ENCODE measurements at regions not wholly inside any gene's neighbourhood (a gene's known extent, or its start where the extent isn't known, plus 50 kb on each side); places are given as distances from the start of the nearest gene placed in this dataset.

GRCh38 chr10:84012431-84012830 lies 126.9 kb upstream of the GHITM start:
- Histone ChIP-seq H3K4me2 (ENCODE audit: low read length) (no peak overlapping the region), H3K36me3 (ENCODE audit: insufficient read depth, low read length) (no peaks in the 10 kb centered on the region), H3K27me3 (ENCODE audit: insufficient read depth, low read length) (no peaks in the 10 kb centered on the region), H3F3A (ENCODE audit: insufficient read depth, low read length) (no peaks in the 10 kb centered on the region), H2AFZ (ENCODE audit: low read length) (no peak overlapping the region), H4K20me1 (ENCODE audit: insufficient read depth, low read length) (no peaks in the 10 kb centered on the region), H3K9me2 (ENCODE audit: low read depth, low read length) (no peaks in the 10 kb centered on the region), H3K27ac (ENCODE audit: low read depth, low read length, poor library complexity, severe bottlenecking) (no peak overlapping the region), H3K9ac (ENCODE audit: low read length) (no peak overlapping the region), H3K9me3 (ENCODE audit: low read length) (no peaks in the 10 kb centered on the region), H3K4me3 (ENCODE audit: low read depth, low read length, poor library complexity, severe bottlenecking) (no peak overlapping the region), H3K79me2 (ENCODE audit: insufficient read depth, low read length) (no peaks in the 10 kb centered on the region), H3K4me1 (ENCODE audit: insufficient read depth, low read length, severe bottlenecking) (no peaks in the 10 kb centered on the region)
- TF ChIP-seq CTCF (IDR thresholded peaks at IDR 0.05; ENCODE audit: low read length) (no peak), EZH2 (IDR thresholded peaks at IDR 0.05; ENCODE audit: borderline replicate concordance, low read length) (no peak)

- Histone ChIP-seq H4K20me1 (ENCODE audit: insufficient read depth, low read length) (no peaks in the 10 kb centered on the region), H3K4me1 (ENCODE audit: insufficient read depth, low read length, severe bottlenecking) (no peaks in the 10 kb centered on the region), H2AFZ (ENCODE audit: low read length) (no peak overlapping the region), H3K9me2 (ENCODE audit: low read depth, low read length) (no peaks in the 10 kb centered on the region), H3K27ac (ENCODE audit: low read depth, low read length, poor library complexity, severe bottlenecking) (no peak overlapping the region), H3K79me2 (ENCODE audit: insufficient read depth, low read length) (no peaks in the 10 kb centered on the region), H3K27me3 (ENCODE audit: insufficient read depth, low read length) (no peaks in the 10 kb centered on the region), H3F3A (ENCODE audit: insufficient read depth, low read length) (no peaks in the 10 kb centered on the region), H3K4me2 (ENCODE audit: low read length) (no peak overlapping the region), H3K9me3 (ENCODE audit: low read length) (no peaks in the 10 kb centered on the region), H3K36me3 (ENCODE audit: insufficient read depth, low read length) (no peaks in the 10 kb centered on the region), H3K4me3 (ENCODE audit: low read depth, low read length, poor library complexity, severe bottlenecking) (no peak overlapping the region), H3K9ac (ENCODE audit: low read length) (no peak overlapping the region)
- TF ChIP-seq EZH2 (IDR thresholded peaks at IDR 0.05; ENCODE audit: borderline replicate concordance, low read length) (no peak), CTCF (IDR thresholded peaks at IDR 0.05; ENCODE audit: low read length) (no peak)
Measured at GRCh38 chr10:84012831-84013458, 126.4 kb upstream of the GHITM start.

GRCh38 chr10:84015877-84016595 lies 123.3 kb upstream of the GHITM start:
- H3K36me3 ChIP-seq (ENCODE audit: insufficient read depth, low read length), result no peaks in the 10 kb centered on the region
- H3K79me2 ChIP-seq (ENCODE audit: insufficient read depth, low read length), result no peaks in the 10 kb centered on the region
- H3K27me3 ChIP-seq (ENCODE audit: insufficient read depth, low read length), result no peaks in the 10 kb centered on the region
- no peak overlapping the region for H2AFZ ChIP-seq (ENCODE audit: low read length)
- H3K9ac ChIP-seq (ENCODE audit: low read length), result no peak overlapping the region
- H3K9me3 ChIP-seq (ENCODE audit: low read length), result no peaks in the 10 kb centered on the region
- no peak overlapping the region for H3K4me3 ChIP-seq (ENCODE audit: low read depth, low read length, poor library complexity, severe bottlenecking)
- TF ChIP-seq CTCF (IDR thresholded peaks at IDR 0.05; ENCODE audit: low read length), result no peak
- TF ChIP-seq EZH2 (IDR thresholded peaks at IDR 0.05; ENCODE audit: borderline replicate concordance, low read length), result no peak
- H3F3A ChIP-seq (ENCODE audit: insufficient read depth, low read length), result no peaks in the 10 kb centered on the region
- H3K27ac ChIP-seq (ENCODE audit: low read depth, low read length, poor library complexity, severe bottlenecking), result no peak overlapping the region
- no peaks in the 10 kb centered on the region for H3K4me1 ChIP-seq (ENCODE audit: insufficient read depth, low read length, severe bottlenecking)
- H4K20me1 ChIP-seq (ENCODE audit: insufficient read depth, low read length), result no peaks in the 10 kb centered on the region
- no peak overlapping the region for H3K4me2 ChIP-seq (ENCODE audit: low read length)
- no peaks in the 10 kb centered on the region for H3K9me2 ChIP-seq (ENCODE audit: low read depth, low read length)

Data from OCI-LY1 (cell line).